HG03469 (cell line): ENCODE measurements at regions not wholly inside any gene's neighbourhood (a gene's known extent, or its start where the extent isn't known, plus 50 kb on each side); places are given as distances from the start of the nearest gene placed in this dataset.

Experiments used
- ATAC-seq: cut with Tn5 transposase; IDR thresholded peaks from one replicate; pipeline ENCODE4 v1.9.1; 2021; ENCODE audit warnings: mild to moderate bottlenecking, moderate library complexity, moderate number of reproducible peaks; ENCODE audit not compliant: unreplicated experiment

DNA sequence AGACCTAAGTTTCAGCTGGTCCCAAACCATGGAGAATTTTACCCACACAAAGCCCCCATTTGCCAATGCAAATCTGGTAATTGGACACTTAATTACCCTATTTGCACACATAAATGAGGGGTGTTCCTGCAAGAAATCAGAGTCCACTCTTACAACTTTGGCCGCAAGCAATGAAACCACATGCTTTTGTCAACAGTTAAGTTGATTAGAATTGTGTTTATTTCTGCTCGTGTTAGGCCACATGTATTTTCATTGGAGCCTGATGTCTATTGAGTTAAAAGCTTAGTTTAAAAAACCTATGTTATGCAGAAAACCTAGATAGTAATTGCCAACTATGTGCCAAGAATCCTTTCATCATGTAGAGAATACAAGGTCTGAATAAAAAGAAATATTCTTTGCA lies 153.8 kb upstream of the CMC1 start:
- ATAC-seq = no peak

DNA sequence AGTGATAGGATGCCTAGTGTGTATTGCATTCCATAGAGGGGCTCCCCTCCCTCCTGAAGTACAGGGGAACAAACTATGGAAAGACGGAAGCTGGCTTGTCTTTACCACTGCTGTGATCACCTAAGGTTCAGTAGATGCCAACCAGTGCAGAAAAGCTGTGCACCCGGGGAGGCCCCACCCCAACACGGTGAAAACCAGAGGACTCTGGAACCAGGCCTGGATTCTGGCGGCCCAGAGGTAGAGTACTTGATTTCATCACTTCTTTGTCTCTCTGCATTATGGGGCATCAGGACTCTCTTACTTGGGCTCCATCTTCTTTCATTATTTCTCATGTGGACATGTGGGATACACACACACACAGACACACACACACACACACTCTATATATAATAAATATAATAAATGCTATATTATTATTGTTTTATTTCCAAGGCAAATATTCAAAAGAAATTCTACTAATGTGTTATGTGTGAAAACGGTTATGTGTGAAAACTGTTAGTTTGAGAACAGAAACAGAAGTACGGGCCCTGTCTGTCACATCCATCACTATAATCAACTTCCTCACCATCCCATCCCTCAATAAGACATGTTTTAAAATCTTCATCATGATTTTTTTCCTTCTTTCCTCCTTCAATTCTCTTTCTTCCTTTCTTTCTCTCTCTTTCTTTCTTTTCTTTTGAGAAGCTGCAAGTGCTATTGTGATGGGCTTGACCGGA lies 152.4 kb upstream of the CMC1 start:
- ATAC-seq = no peak

DNA sequence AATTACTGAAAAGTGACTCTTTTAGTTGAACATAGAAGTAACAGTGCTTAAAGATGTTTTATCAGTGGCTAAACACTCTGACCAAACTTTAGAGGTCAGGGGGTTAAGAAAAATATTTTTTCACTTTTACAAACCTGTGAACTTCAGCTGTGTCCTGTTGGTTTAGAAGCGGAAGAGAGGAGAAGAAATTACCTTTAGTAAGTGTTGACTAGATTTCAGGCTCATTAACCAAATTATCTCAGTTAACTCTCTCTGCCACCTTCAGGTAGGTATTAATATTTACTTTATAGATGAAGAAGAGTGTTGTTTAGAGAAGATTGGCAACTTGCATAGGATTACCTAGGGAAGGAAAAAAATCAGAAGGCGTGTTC lies 151.9 kb upstream of the CMC1 start:
- ATAC-seq = no peak

DNA sequence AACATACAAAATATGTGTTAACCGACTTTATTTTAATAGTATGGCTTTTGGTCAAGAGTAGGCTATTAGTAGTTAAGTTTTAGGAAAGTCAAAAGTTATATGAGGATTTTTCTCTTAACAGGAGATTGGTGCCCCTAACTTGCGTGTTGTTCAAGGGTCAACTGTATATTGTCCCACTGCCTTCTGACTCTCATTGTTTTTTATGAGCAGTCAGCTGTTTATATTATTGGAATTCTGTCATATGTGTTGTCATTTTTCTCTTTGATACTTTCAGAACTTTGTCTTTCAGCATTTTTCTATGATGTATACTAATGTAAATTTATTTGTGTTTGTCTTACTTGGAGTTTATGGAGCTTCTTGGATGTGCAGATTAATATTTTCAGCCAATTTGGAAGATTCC lies 142.1 kb upstream of the CMC1 start:
- no peak for ATAC-seq

DNA sequence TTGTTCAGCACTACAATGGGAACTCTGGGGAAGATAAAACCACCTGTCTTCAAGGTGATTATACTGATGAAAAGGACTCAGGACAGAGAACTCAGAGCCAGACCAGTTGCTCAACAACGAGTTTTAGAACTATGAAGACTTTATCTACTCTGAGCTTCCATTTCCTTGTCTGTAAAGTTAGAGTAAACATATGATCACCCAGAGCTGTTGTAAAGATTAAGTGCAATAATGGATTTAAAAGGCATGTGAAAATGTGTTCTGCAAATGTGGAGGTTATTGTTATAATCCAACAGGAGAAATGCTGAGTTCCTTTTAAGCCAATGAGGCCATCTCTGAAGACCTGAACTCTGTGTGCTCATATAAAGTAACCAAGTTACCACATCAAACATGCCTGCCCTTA lies 139.7 kb upstream of the CMC1 start:
- ATAC-seq = no peak

DNA sequence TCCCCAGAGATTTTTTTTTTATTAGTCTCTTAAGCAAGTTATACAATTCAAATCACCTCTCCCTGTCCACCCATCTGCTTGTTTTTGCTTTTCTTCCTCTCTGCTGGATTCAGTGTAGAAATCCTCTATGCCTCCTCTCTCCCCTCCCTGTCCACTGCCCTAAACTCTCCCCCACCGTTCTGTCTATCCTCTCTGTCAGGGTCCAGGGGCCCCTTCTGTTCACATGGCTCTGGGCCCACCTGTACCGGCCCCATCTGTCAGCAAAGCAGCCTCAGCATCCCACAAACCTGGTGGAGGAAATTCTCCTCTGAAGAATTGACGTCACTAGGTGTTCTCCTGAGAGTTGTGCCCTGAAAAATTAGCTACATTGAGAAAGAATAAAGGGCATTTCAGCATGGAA lies 137.6 kb upstream of the CMC1 start:
- ATAC-seq = no peak

DNA sequence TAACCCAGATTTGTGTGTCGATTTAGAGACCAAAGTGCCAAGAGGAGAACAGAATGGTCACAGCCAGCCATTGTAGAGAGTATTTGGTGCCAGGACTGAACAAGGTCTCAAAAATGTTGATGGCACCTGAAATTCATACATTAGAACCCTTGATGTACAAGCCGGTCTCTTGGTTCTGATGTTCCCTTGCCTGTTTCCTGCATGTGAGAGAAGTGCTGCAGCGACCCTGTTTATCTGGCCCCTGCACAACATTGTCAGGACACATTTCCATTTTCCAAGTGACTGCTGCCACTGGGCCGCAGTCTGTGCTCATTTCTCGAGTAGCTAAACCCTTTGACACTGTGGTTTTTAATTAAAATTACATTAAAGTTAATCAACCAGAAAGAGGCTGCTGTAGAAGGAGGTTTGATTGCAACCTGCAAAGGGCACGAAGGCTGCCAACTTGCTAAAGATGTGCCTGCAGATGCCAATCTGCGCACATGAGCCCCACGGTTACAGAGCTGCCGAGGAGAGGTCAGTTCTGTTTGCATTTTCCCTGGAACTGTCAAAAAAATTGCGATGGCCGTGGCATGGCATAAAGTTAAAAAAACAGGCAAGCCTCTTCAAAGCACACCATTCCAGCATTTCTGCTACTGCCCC lies 136.4 kb upstream of the CMC1 start:
- ATAC-seq = no peak

DNA sequence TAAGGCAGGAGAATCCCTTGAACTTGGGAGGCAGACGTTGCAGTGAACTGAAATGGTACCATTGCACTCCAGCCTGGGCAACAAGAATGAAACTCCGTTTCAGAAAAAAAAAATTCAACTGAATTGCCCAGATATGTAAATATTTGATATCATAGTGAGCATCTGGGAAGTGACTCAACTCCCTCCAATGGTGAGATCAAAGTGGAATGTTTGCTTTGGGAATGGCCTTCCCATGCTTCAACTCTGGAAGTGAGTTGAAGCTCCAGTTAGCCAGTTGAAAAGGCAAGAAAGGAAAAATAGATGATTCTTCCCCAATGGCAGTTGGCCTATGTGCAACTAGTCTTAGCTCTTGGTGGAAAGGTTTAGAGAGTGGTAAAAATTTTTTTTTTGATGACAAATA lies 131.6 kb upstream of the CMC1 start:
- no peak for ATAC-seq

DNA sequence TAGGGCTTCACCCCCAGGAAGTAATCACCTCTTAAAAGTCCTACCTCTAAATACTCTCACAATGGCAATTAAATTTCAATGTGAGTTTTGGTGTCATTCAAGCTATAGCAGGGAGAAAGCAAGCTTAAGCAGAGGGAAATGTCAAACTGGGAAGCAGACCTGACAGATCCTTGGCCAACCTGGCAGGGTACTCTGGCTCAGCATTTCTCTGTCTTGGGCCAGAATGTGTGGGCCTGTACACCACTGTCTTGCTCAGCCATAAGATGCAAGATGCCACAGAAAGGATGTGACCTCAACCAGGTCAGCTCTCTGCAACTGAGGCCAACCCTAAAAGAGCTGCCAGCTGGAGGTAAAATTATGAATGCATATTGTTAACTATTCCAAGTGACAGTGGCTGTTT lies 130.6 kb upstream of the CMC1 start:
- ATAC-seq = no peak

DNA sequence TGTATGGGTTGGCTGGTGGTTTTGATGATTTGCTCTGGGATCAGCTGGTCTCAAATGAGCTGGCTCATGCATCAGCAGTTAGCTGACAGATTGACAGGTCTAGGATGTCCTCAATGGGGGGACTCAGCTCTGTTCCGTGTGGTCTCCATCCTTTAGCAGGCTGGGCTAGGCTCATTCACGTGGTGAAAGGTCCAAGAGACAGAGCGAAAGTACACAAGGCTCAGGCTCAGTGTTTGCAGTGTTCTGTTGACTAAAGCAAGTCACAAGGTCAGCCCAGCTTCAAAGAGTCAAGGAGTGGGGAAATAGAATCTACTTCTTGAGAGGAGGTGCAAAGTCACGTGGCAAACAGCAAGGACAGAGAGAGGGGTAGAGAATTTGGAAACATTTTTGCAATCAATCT lies 126.5 kb upstream of the CMC1 start:
- no peak for ATAC-seq

DNA sequence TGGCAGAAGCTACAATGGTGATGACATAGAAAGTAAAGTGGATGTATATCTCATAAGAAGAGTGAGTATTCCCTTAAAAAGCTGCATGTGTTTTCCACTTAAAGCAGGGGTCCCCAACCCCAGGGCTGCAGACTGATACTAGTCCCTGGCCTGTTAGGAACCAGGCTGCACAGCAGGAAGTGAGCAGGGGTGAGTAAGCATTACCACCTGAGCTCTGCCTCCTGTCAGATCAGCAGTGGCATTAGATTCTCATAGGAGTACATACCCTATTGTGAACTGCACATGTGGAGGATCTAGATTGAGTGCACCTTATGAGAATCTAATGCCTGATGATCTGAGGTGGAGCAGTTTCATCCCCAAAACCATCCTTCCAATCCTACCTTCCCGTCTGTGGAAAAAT lies 126.1 kb upstream of the CMC1 start:
- ATAC-seq = no peak

DNA sequence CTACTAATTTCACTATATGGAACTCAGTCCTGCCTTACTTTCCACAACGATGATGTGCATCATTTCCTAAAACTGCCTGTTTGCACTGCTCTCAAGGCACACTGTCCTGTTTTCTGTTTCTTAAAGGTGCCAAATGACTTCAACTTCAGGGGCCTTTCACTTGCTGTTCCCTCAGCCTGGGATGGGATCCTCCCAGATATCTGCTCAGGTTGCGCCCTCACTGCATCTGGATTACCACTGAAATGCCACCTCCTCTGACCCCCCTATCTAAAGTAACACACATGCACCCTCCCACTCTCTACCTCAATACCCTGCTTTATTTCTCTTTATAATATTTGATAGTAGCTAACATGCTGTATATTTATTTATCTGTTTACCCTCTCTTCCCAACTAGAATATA lies 123.8 kb upstream of the CMC1 start:
- ATAC-seq = no peak

DNA sequence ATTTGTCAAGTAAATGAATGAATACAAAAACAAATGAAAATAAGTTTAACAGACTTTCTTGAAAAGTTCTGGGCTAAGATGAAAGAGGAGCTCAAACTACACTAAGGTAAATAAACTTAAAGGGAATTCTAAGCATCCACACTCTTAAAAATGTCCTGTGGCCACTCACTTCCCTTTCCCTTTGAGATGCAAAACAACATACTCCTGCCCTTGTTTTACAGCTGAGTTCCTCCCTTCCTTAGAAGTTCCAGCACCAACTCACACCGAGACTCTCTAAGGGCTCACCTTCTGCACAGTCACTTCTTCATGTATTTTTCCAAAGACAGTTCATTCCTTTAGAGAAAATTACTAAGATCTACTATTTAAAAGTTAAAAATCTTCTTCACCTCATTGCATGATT lies 123.3 kb upstream of the CMC1 start:
- ATAC-seq = no peak

DNA sequence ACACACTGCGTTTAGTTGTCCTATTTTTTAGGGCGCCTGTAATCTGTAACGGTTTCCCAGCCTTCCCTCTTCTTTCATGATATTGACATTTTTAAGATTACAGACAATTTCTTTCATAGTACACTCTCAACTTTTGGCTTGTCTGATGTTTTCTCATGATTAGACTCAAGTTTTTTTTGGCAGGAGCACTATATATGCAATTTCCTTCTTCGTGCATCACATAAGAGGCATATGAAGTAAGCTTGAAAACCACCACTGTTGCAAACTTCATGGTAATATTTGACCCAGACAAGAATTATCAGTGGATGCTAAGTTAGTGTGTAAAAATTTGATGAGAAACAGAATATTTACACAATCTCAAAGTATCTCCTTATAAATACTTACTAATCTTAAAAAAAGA lies 119.2 kb upstream of the CMC1 start:
- ATAC-seq = no peak

DNA sequence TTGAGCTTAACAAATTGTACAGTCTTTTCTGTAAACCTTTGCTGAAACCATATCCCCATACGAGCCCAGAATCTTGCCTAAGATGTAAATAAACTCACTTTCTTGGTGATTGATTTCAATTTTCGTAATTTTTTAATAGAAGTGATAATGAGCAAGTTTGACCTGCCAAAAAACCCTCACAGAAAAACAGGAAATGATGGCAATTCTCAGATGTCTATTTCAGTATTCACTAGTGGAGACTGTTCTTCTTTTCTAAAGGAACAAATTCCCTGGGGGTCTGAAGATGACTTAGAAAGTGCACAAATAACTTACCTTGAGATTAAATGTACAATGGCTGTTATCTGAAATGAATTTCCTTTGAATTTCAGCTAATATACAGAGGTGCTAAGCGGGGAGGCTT lies 116.5 kb upstream of the CMC1 start:
- no peak for ATAC-seq

DNA sequence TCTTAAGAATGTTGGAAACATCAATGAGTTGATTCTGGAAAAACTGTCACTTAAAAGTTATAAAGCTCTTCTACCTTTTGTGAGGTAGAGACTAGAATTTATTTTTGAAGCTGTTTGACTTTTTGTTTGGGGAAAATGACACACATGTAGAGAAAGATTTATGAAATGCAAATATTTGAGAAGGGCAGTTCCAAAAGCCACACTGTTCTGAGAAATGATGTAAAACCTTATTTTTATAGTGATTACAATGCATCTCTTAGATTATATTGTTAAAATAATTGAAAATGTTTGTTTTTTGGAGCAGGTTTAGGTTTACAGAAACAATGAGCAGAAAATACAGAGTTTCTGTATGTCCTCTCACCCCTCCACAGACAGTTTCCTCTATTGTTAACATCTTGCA lies 116.1 kb upstream of the CMC1 start:
- no peak for ATAC-seq

DNA sequence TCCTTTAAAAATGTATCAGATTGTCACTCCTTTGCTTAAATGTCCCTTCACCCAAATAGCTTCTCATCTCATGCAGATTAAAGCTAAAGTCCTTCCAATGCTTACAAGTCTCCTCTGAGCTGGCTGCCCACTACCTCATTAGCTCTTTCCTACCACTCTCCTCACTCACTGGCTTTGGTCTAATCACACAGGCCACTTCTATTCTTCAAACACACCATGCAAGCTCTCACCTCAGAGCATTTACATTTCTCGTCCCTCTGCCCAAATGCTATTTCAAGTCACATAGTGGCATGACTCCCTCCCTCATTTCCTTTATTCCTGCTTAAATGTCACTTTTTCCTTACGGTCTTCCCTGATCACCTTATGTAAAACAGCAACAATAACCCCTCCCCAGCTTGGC lies 110.6 kb upstream of the CMC1 start:
- ATAC-seq = no peak

DNA sequence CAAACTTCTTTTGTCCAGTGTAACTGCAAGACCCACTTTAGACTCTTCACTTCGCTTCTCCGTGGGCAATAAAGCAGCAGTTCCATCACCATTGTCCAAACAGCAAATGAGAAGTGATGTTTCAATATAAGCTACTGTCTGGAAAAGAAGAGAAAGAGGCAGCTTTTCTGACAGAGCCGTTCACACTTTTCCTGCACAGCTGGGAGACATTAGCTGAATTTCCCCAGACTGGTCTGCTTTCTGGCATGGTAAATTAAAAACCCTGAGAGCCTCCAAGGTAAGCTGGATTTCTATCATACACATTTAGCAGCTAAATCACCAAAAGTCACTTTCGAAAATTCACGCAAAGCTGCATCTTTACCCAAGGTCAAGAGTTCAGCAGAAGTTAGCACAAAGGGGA lies 108.5 kb upstream of the CMC1 start:
- no peak for ATAC-seq

DNA sequence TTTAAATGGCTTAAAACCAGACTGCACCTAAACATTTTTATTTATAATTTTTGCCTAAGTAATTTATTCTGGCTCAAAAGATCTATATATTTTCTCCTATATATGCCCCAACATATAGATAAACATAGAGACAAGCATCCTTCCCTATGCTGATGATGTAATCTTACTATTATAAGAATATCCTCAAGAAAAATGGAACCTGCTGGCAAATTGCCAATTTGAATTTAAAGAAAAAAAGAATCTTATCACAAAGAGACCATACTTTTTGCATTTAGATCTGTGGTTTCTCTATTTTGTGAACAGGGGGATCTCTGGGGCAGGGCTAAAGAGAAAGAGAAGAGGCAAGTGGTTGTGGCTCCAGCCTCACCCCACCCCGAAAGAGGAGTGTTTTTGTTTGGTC lies 107.2 kb upstream of the CMC1 start:
- ATAC-seq = no peak

DNA sequence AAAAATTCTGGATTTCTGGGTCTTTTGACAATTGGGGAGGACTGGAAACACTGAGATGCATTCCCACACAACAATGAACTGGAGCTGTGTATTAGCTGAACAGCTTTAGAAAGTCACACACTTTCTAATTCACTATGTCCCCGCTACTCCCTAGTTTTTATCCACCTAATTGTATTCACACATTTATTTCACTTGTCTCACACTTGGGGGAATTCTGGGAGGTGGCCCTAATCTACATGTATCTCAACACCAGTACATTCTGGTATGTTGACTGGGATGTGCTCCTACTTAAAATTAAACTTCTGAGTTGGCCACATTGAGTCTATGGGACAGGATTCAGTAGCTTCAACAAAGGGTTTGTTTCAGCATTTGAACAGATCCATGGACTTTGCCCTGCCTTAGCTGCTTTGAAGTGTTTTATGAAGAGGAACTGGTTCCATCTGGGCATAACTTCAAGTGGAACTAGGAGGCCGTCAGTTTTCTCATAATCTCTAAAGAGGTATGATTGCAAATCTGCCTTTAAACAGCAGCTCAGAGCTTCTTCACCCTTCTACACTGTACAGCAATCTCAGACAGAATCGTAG lies 106.5 kb upstream of the CMC1 start:
- no peak for ATAC-seq

DNA sequence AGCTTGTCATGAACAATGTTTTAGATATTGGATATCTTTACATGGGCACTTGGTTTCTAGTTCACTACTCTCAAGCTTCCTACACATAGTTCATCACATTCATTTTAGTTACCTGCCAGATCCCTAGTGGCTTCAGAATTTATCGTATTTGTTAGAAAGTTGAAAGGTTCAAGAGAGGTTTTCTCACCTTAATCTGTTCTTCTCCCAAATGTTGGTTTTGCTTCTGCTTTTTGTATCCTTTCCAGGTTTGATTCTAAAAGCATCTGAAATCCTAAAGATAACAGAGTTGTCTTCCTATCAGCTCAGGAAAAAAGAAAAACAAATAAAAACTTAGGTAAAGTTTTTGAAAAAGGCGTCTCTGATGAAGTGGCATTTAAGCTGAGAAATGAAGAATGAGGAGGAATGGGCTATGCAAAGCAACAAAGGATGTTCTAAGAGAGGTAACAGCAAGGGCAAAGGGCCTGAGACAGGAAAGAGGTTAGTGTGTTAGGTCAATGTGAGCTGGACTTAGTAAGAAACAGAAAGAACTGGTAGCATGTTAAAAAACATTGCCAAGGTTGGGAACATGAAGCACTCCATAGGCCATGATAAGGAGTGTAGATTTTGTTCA lies 104.7 kb upstream of the CMC1 start:
- no peak for ATAC-seq

DNA sequence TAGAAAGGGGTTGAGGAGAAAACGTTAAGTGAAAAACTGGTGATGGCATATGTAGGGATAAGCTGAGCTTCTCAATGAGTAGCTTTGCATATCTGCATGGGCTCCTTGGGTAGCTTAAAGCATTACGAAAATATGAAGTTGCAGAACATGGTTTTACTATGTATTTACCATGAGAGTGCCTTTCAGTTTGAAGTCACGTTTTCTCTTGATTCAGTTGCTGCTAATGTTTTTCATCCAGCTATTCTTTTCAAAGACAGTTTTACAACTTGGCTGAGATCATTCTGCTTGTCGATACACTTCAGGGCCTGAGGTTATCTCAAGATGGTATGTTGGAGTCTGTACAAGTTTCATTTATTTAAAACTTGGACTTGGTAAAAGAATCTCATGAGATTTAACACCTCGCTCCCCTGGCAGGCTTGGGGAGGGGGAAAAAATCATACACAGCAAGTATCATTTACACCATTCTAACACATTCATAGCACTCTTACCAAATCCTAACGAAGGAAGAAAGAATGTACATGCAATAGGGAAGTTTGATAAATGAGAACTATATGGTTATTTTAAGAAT lies 103.3 kb upstream of the CMC1 start:
- no peak for ATAC-seq
